GM12878 (cell line): ENCODE measurements at regions not wholly inside any gene's neighbourhood (a gene's known extent, or its start where the extent isn't known, plus 50 kb on each side); places are given as distances from the start of the nearest gene placed in this dataset.

Experiments used
- ATAC-seq: fragments of 200-7000 bp; cut with Tn5 transposase; 3 replicates; pipeline ENCODE4 v1.9.1; 2020; ENCODE audit warnings: mild to moderate bottlenecking, moderate library complexity
- BruUV-seq: library from RNA; stranded (reverse); fragments of 400-500 nt; replicated peaks from 2 replicates; lab custom pipeline; 2021; lab: Mats Ljungman, UMichigan
- CTCF ChIA-PET: fragments of 300-600 bp; sonication (Branson Sonifier 250); formaldehyde crosslinking; extraction: SDS; loops from one replicate; lab custom pipeline; 2021; ENCODE audit warnings: inconsistent platforms; lab: Yijun Ruan, JAX
- POLR2A ChIA-PET: fragments of 350-600 bp; formaldehyde crosslinking; extraction: SDS; loops from one replicate; lab custom pipeline; 2021; ENCODE audit warnings: inconsistent platforms; lab: Charles Lee
- RAD21 ChIA-PET: fragments of 300-600 bp; sonication (Branson Sonifier 250); formaldehyde crosslinking; loops from one replicate; lab custom pipeline; 2023; ENCODE audit warnings: antibody characterized with exemption; ENCODE audit not compliant: unreplicated experiment; lab: Charles Lee
- SMC1A ChIA-PET: fragments of 300-600 bp; sonication (Branson Sonifier 250); formaldehyde crosslinking; loops from one replicate; lab custom pipeline; 2023; ENCODE audit not compliant: unreplicated experiment, uncharacterized antibody; lab: Charles Lee
- DNase-seq: peaks from one replicate; pipeline ENCODE4 v3.0.0-alpha.2; 2011; ENCODE audit warnings: low read depth, low spot score
- FAIRE-seq: peaks from 3 replicates; lab custom pipeline; 2011; peaks lifted over from hg19 to GRCh38; lab: Jason Lieb, UNC
- H2AFZ ChIP-seq: 2 replicates; pipeline ENCODE4 v1.6.0; 2011; ENCODE audit warnings: low read depth, low read length, control low read depth; ENCODE audit not compliant: control insufficient read depth
- H3K27ac ChIP-seq: 2 replicates; pipeline ENCODE4 v1.5.1; 2011; ENCODE audit warnings: control low read depth; ENCODE audit not compliant: control insufficient read depth, insufficient read depth
- H3K27me3 ChIP-seq, 2 experiments: replicated peaks in 1 of 2; 2 replicates each; pipeline versions ENCODE4 v1.6.0 to v1.6.1; 2011; ENCODE audit warnings: low read length in 1 of 2; ENCODE audit not compliant: control insufficient read depth in 2 of 2, insufficient read depth in 2 of 2
- H3K36me3 ChIP-seq, 2 experiments: 2 replicates each; pipeline ENCODE4 v1.5.1; 2011; ENCODE audit warnings: low read length in 1 of 2; ENCODE audit not compliant: control insufficient read depth in 2 of 2, insufficient read depth in 2 of 2
- H3K4me1 ChIP-seq: 2 replicates; pipeline ENCODE4 v1.6.1; 2011; ENCODE audit warnings: mild to moderate bottlenecking, low read length, moderate library complexity, mixed read lengths; ENCODE audit not compliant: control insufficient read depth, insufficient read depth
- H3K4me2 ChIP-seq: 2 replicates; pipeline ENCODE4 v1.6.0; 2011; ENCODE audit warnings: control low read depth; ENCODE audit not compliant: control insufficient read depth, insufficient read depth
- H3K4me3 ChIP-seq: fragments of 200-600 bp; sonication (generic); 2 replicates; pipeline ENCODE4 v1.5.1; 2016
- H3K79me2 ChIP-seq: 2 replicates; pipeline ENCODE4 v1.6.0; 2011; ENCODE audit warnings: low read length; ENCODE audit not compliant: control insufficient read depth, insufficient read depth
- H3K9ac ChIP-seq: 2 replicates; pipeline ENCODE4 v1.8.0; 2011; ENCODE audit warnings: low read length, control low read depth, mixed read lengths; ENCODE audit not compliant: control insufficient read depth, insufficient read depth
- H3K9me3 ChIP-seq: replicated peaks from 3 replicates; pipeline ENCODE4 v1.5.1; 2011; ENCODE audit warnings: mild to moderate bottlenecking, low read length; ENCODE audit not compliant: control insufficient read depth, insufficient read depth
- H4K20me1 ChIP-seq: 2 replicates; pipeline ENCODE4 v1.6.0; 2011; ENCODE audit not compliant: control insufficient read depth, insufficient read depth
- JUND ChIP-seq: IDR thresholded peaks from 2 replicates; pipeline ENCODE4 v1.6.1; 2012; ENCODE audit warnings: low read depth, mild to moderate bottlenecking, low read length, improper control_type of control experiment, moderate library complexity
- MAX ChIP-seq: IDR thresholded peaks from 2 replicates; pipeline ENCODE4 v1.6.1; 2012; ENCODE audit warnings: low read depth, low read length, improper control_type of control experiment
- MEF2B ChIP-seq: fragments of 450-650 bp; IDR thresholded peaks from 2 replicates; pipeline ENCODE4 v1.6.1; 2018; ENCODE audit warnings: mild to moderate bottlenecking, moderate library complexity; ENCODE audit not compliant: partially characterized antibody, poor library complexity, severe bottlenecking
- NRF1 ChIP-seq: conservative IDR thresholded peaks from 2 replicates; pipeline ENCODE4 v1.6.1; 2011; ENCODE audit warnings: mild to moderate bottlenecking, low read depth, low read length, improper control_type of control experiment
- RELA ChIP-seq: fragments of 450-650 bp; IDR thresholded peaks from 2 replicates; pipeline ENCODE4 v1.8.0; 2014; ENCODE audit warnings: borderline replicate concordance; ENCODE audit not compliant: partially characterized antibody
- SKIL ChIP-seq: fragments of 450-650 bp; IDR thresholded peaks from 2 replicates; pipeline ENCODE4 v1.6.1; 2017; ENCODE audit warnings: mild to moderate bottlenecking, low read depth, inconsistent platforms; ENCODE audit not compliant: poor library complexity, severe bottlenecking
- TARDBP ChIP-seq: IDR thresholded peaks from 2 replicates; pipeline ENCODE4 v1.6.1; 2016; ENCODE audit warnings: borderline replicate concordance
- TCF7 ChIP-seq: IDR thresholded peaks from 2 replicates; pipeline ENCODE4 v1.6.1; 2014; ENCODE audit warnings: antibody characterized with exemption, borderline replicate concordance
- WRNIP1 ChIP-seq: IDR thresholded peaks from 2 replicates; pipeline ENCODE4 v1.6.1; 2011; ENCODE audit warnings: low read depth, low read length, improper control_type of control experiment, borderline replicate concordance
- ZBTB11 ChIP-seq: fragments of 450-650 bp; formaldehyde crosslinking; IDR thresholded peaks from 2 replicates; pipeline ENCODE4 v1.5.0; 2022; ENCODE audit warnings: mild to moderate bottlenecking, missing genetic modification characterization
- ZSCAN29 ChIP-seq: fragments of 450-650 bp; IDR thresholded peaks from 2 replicates; pipeline ENCODE4 v1.6.1; 2017; ENCODE audit warnings: mild to moderate bottlenecking, moderate library complexity
- WGBS: methylation state at CpG from one replicate; pipeline ENCODE4 v1.1.6; 2016; ENCODE audit warnings: low lambda C conversion rate; ENCODE audit not compliant: insufficient replicate concordance, insufficient coverage; ENCODE audit errors: missing lambda C conversion rate; 5-methylcytosine and 5-hydroxymethylcytosine counted together
- in situ Hi-C: fragments of 300-500 bp; cut with MboI; formaldehyde crosslinking; loops from 9 replicates; pipeline ENCODE4 v1.14.3; 2018; ENCODE audit warnings: mixed read lengths
- intact Hi-C: fragments of 100-400 bp; cut with micrococcal nuclease; formaldehyde crosslinking; loops from one replicate; pipeline ENCODE4 v1.14.2; 2022; ENCODE audit not compliant: unreplicated experiment

GRCh38 chr3:15151166-15151565, 52.2 kb upstream of the RBSN start:
- POLR2A ChIA-PET = no interaction called here
- Histone ChIP-seq H3K9ac (no peak overlapping the region), H3K36me3 (no peaks in the 10 kb centered on the region), H3K27ac (no peak overlapping the region), H3K27me3 (peaks cover 0 to 10% of the 10 kb centered on the region in 2 experiments; a peak in 3 of 4 replicates), H3K4me1 (no peaks in the 10 kb centered on the region), H3K4me2 (no peak overlapping the region)
- no peak for DNase-seq
- ATAC-seq = peak; percentile 50
- intact Hi-C loops = no loop called here
- in situ Hi-C loops = no loop called here
- RAD21 ChIA-PET = interaction anchor here (1.2 to 2.0 kb wide), 2 partner anchors 42 to 49 kb away, joined by 3 to 5 read pairs; no protein-coding TSS in a partner anchor
- TF ChIP-seq TARDBP = no peak
- TF ChIP-seq TCF7 = no peak
- TF ChIP-seq MAX = no peak
- TF ChIP-seq, all 136 proteins: peak for 0
- SMC1A ChIA-PET = interaction anchor here (0.7 to 2.1 kb wide), 5 partner anchors 18 to 253 kb away, joined by 3 to 6 read pairs (median 4); no protein-coding TSS in a partner anchor
- Histone ChIP-seq H2AFZ (no peak overlapping the region), H3K9me3 (no peaks in the 10 kb centered on the region), H3K79me2 (no peaks in the 10 kb centered on the region), H4K20me1 (no peaks in the 10 kb centered on the region), H3K4me3 (no peak overlapping the region)
- FAIRE-seq = no peak
- no TSS peak for BruUV-seq
- CTCF ChIA-PET = interaction anchor here (0.5 to 1.5 kb wide), 3 partner anchors 16 to 56 kb away, joined by 3 to 5 read pairs (median 3); no protein-coding TSS in a partner anchor

- Histone ChIP-seq H3K4me3 (no peak overlapping the region), H3K4me2 (no peak overlapping the region), H3K9ac (no peak overlapping the region), H3K4me1 (no peaks in the 10 kb centered on the region), H3K27ac (no peak overlapping the region), H2AFZ (no peak overlapping the region), H3K27me3 (peaks cover 0 to 7% of the 10 kb centered on the region in 2 experiments; a peak in 2 of 4 replicates), H3K36me3 (no peaks in the 10 kb centered on the region), H3K9me3 (no peaks in the 10 kb centered on the region; the same call in 2 of the 3 replicates), H4K20me1 (no peaks in the 10 kb centered on the region), H3K79me2 (no peaks in the 10 kb centered on the region)
- ATAC-seq = peak; percentile 74
- in situ Hi-C loops (no loop called here), intact Hi-C loops (no loop called here)
- RAD21 ChIA-PET = interaction anchor here (1.3 to 2.0 kb wide), 2 partner anchors 43 to 115 kb away, joined by 3 to 5 read pairs; no protein-coding TSS in a partner anchor
- POLR2A ChIA-PET = no interaction called here
- no peak for DNase-seq
- FAIRE-seq = no peak
- CTCF ChIA-PET = interaction anchor here (0.9 to 1.5 kb wide), 4 partner anchors 15 to 356 kb away, joined by 3 to 5 read pairs (median 4); no protein-coding TSS in a partner anchor
- WGBS = 45% methylated on average over 2 of the region's 2 CpGs
- SMC1A ChIA-PET = interaction anchor here (0.9 to 2.1 kb wide), 4 partner anchors 17 to 45 kb away, joined by 3 to 6 read pairs (median 4); no protein-coding TSS in a partner anchor
- no TSS peak for BruUV-seq
- TF ChIP-seq ZBTB11 (no peak), MEF2B (no peak), JUND (no peak), RELA (no peak), WRNIP1 (no peak), ZSCAN29 (no peak), TARDBP (no peak), SKIL (no peak), NRF1 (no peak)
Measured at GRCh38 chr3:15152184-15152583, 53.2 kb upstream of the RBSN start.
